Neural progenitor cell (in vitro differentiated cells): ENCODE measurements at regions not wholly inside any gene's neighbourhood (a gene's known extent, or its start where the extent isn't known, plus 50 kb on each side); places are given as distances from the start of the nearest gene placed in this dataset.

ENCODE experiments used
- EZH2 ChIP-seq: fragments of 200-600 bp; sonication (generic); IDR thresholded peaks from 2 replicates; pipeline ENCODE4 v1.6.1; 2017; ENCODE audit warnings: antibody characterized with exemption, mild to moderate bottlenecking, moderate library complexity
- EZH2phosphoT487 ChIP-seq: fragments of 200-600 bp; sonication (generic); IDR thresholded peaks from 2 replicates; pipeline ENCODE4 v1.6.1; 2017; ENCODE audit warnings: antibody characterized with exemption
- TF ChIP-seq, protein P1 (sequence below): fragments of 200-600 bp; sonication (generic); IDR thresholded peaks from 2 replicates; pipeline ENCODE4 v1.5.1; 2017; ENCODE audit warnings: antibody characterized with exemption, mild to moderate bottlenecking

DNA sequence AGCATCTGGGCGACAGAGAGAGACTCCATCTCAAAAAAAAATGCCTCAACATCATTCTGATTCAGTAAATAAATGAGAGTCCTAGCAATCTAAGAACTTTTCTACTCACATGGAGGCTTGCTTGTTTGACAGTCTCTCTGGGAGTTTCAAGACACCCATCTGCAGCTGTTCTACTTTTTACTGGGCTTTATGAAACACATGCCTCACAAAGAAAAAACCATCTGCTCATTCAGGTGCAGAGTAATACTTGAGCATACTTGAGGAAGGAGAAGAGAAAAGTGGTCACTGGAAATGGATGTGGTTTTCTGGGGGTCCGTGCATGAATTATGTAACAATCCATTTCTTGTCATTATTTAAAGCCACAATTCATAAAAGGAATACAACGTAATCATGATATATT is 87.1 kb upstream of the DDX53 start:
- TF ChIP-seq, protein P1, sequence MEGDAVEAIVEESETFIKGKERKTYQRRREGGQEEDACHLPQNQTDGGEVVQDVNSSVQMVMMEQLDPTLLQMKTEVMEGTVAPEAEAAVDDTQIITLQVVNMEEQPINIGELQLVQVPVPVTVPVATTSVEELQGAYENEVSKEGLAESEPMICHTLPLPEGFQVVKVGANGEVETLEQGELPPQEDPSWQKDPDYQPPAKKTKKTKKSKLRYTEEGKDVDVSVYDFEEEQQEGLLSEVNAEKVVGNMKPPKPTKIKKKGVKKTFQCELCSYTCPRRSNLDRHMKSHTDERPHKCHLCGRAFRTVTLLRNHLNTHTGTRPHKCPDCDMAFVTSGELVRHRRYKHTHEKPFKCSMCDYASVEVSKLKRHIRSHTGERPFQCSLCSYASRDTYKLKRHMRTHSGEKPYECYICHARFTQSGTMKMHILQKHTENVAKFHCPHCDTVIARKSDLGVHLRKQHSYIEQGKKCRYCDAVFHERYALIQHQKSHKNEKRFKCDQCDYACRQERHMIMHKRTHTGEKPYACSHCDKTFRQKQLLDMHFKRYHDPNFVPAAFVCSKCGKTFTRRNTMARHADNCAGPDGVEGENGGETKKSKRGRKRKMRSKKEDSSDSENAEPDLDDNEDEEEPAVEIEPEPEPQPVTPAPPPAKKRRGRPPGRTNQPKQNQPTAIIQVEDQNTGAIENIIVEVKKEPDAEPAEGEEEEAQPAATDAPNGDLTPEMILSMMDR, result no peak
- TF ChIP-seq EZH2, result no peak
- TF ChIP-seq EZH2phosphoT487, result no peak
